ENCODE measurements at regions not wholly inside any gene's neighbourhood (a gene's known extent, or its start where the extent isn't known, plus 50 kb on each side); places are given as distances from the start of the nearest gene placed in this dataset.

DNA sequence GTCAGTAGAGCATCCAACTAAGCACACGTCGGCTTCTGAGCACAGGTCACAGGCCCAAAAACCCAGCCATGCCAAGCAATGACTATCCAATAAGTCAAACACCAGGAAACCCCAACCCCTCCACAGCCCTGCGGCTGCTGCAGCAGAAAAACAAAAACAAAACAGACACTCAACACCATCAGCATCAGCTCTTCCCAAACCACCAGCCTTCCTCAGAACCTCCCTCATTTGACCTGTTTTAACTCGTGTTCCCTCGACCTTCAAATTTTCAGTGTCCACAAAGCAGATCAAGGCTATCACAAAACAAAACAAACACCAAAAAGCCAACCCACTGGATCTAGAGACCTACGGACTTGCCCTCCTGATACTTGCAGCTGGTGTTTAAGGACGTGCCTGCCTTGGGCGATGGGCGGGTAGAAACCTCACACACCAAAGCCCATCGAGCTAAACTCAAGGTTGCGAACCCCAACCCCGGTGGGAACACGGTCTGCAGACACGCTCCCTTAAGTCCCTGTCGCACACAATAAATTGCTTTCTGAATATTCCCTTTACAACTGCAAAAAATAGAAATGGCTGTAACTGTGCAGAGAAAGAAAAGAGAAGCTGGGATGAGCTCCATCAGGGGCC lies 247.1 kb upstream of the ANKRD55 start:
- no peak for TF ChIP-seq TAF1 (IDR thresholded peaks at IDR 0.05; ENCODE audit: low read depth)
- TF ChIP-seq CTCF (IDR thresholded peaks at IDR 0.05; ENCODE audit: poor library complexity, severe bottlenecking): no peak
